ENCODE measurements at regions not wholly inside any gene's neighbourhood (a gene's known extent, or its start where the extent isn't known, plus 50 kb on each side); places are given as distances from the start of the nearest gene placed in this dataset.

GRCh38 chr1:221276896-221277409, 397.7 kb downstream of the HLX start:
- POLR2A ChIA-PET, result no interaction called here
- FAIRE-seq, result no peak
- no peak for ATAC-seq
- intact Hi-C loops (cut with micrococcal nuclease; ENCODE audit: unreplicated experiment) (no loop called here), in situ Hi-C loops (cut with HindIII; ENCODE audit: extremely low pct_ligation_motif_present, low pct_unique_long_range_greater_than_20kb) (no loop called here)
- Histone ChIP-seq H3K4me2 (ENCODE audit: low read depth, low read length) (no peak overlapping the region), H3K4me1 (ENCODE audit: insufficient read depth, low read length) (no peaks in the 10 kb centered on the region), H3K79me2 (ENCODE audit: insufficient read depth, low read length) (no peaks in the 10 kb centered on the region), H3K27ac (ENCODE audit: extremely low read length, insufficient read depth, low read length) (no peak overlapping the region), H3K9ac (ENCODE audit: insufficient read depth, low read depth, low read length) (no peak overlapping the region), H3K4me3 (replicated peaks in 1 of 3; ENCODE audit: insufficient read depth in 1 of 3, low read depth in 2 of 3, low read length in 3 of 3) (no peak overlapping the region), H3K9me3 (ENCODE audit: low read length) (no peaks in the 10 kb centered on the region), H3K27me3 (ENCODE audit: control insufficient read depth in 1 of 2, insufficient read depth in 2 of 2, low read length in 2 of 2) (no peaks in the 10 kb centered on the region), H3K36me3 (replicated peaks in 1 of 2; ENCODE audit: control insufficient read depth in 1 of 2, insufficient read depth in 2 of 2, low read length in 2 of 2) (no peaks in the 10 kb centered on the region), H4K20me1 (ENCODE audit: insufficient read depth, low read length) (no peaks in the 10 kb centered on the region), H2AFZ (ENCODE audit: low read length) (no peak overlapping the region)
- 24% methylated on average over 1 of the region's 1 CpG for WGBS (ENCODE audit: low lambda C conversion rate)
- no TSS peak for BruUV-seq (replicated peaks)
- DNase-seq (ENCODE audit: low spot score), result no peak
- CTCF ChIA-PET (ENCODE audit: low intra/inter-chr PET ratio, low total read pairs), result no interaction called here
- TF ChIP-seq, protein P1, sequence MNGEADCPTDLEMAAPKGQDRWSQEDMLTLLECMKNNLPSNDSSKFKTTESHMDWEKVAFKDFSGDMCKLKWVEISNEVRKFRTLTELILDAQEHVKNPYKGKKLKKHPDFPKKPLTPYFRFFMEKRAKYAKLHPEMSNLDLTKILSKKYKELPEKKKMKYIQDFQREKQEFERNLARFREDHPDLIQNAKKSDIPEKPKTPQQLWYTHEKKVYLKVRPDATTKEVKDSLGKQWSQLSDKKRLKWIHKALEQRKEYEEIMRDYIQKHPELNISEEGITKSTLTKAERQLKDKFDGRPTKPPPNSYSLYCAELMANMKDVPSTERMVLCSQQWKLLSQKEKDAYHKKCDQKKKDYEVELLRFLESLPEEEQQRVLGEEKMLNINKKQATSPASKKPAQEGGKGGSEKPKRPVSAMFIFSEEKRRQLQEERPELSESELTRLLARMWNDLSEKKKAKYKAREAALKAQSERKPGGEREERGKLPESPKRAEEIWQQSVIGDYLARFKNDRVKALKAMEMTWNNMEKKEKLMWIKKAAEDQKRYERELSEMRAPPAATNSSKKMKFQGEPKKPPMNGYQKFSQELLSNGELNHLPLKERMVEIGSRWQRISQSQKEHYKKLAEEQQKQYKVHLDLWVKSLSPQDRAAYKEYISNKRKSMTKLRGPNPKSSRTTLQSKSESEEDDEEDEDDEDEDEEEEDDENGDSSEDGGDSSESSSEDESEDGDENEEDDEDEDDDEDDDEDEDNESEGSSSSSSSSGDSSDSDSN (CRISPR knock-in tag; IDR thresholded peaks at IDR 0.05), result no peak
- TF ChIP-seq POLR2AphosphoS5 (IDR thresholded peaks at IDR 0.05; ENCODE audit: low read depth, low read length) (no peak), ZC3H13 (CRISPR knock-in tag; IDR thresholded peaks at IDR 0.05) (no peak), ZNF432 (CRISPR knock-in tag; IDR thresholded peaks at IDR 0.05; ENCODE audit: borderline replicate concordance) (no peak), ZNF782 (CRISPR knock-in tag; IDR thresholded peaks at IDR 0.05; ENCODE audit: borderline replicate concordance) (no peak), POGZ (CRISPR knock-in tag; IDR thresholded peaks at IDR 0.05) (no peak), RAD51 (IDR thresholded peaks at IDR 0.05; ENCODE audit: borderline replicate concordance) (no peak), ZBTB8A (CRISPR knock-in tag; IDR thresholded peaks at IDR 0.05; ENCODE audit: borderline replicate concordance, low read depth) (no peak), MNT (IDR thresholded peaks at IDR 0.05) (no peak), PRPF4 (IDR thresholded peaks at IDR 0.05; ENCODE audit: low read depth, low read length, poor library complexity, severe bottlenecking) (no peak), ZMYM3 (CRISPR knock-in tag; IDR thresholded peaks at IDR 0.05) (no peak), ZNF670 (CRISPR knock-in tag; IDR thresholded peaks at IDR 0.05; ENCODE audit: borderline replicate concordance) (no peak)
- TF ChIP-seq, protein P2, sequence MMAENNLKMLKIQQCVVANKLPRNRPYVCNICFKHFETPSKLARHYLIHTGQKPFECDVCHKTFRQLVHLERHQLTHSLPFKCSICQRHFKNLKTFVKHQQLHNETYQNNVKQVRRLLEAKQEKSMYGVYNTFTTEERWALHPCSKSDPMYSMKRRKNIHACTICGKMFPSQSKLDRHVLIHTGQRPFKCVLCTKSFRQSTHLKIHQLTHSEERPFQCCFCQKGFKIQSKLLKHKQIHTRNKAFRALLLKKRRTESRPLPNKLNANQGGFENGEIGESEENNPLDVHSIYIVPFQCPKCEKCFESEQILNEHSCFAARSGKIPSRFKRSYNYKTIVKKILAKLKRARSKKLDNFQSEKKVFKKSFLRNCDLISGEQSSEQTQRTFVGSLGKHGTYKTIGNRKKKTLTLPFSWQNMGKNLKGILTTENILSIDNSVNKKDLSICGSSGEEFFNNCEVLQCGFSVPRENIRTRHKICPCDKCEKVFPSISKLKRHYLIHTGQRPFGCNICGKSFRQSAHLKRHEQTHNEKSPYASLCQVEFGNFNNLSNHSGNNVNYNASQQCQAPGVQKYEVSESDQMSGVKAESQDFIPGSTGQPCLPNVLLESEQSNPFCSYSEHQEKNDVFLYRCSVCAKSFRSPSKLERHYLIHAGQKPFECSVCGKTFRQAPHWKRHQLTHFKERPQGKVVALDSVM (CRISPR knock-in tag; IDR thresholded peaks at IDR 0.05), result no peak
- TF ChIP-seq, protein P3, sequence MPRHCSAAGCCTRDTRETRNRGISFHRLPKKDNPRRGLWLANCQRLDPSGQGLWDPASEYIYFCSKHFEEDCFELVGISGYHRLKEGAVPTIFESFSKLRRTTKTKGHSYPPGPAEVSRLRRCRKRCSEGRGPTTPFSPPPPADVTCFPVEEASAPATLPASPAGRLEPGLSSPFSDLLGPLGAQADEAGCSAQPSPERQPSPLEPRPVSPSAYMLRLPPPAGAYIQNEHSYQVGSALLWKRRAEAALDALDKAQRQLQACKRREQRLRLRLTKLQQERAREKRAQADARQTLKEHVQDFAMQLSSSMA (CRISPR knock-in tag; IDR thresholded peaks at IDR 0.05), result no peak
- TF ChIP-seq, protein P4, sequence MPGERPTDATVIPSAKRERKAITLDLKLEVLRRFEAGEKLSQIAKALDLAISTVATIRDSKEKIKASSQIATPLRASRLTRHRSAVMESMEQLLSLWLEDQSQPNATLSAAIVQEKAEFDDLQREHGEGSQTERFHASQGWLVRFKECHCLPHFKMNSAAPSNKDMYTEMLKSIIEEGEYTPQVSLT (CRISPR knock-in tag; IDR thresholded peaks at IDR 0.05; ENCODE audit: borderline replicate concordance, low read depth), result no peak

All from HepG2 (cell line).